ENCODE measurements at regions not wholly inside any gene's neighbourhood (a gene's known extent, or its start where the extent isn't known, plus 50 kb on each side); places are given as distances from the start of the nearest gene placed in this dataset.
"Not testable (repeated sequence)": the region's sequence is repeated elsewhere in the genome, so short reads cannot be mapped to it uniquely, and the experiment has no call there.

- DNase-seq (ENCODE audit: extremely low spot score, unreplicated experiment): no peak
- Mint-ChIP-seq H3K27ac (no peak overlapping the region), H3K36me3 (no peaks in the 10 kb centered on the region), H3K9me3 (no peaks in the 10 kb centered on the region), H3K4me1 (ENCODE audit: unreplicated experiment) (no peaks in the 10 kb centered on the region), H3K4me3 (no peak overlapping the region), H3K27me3 (no peaks in the 10 kb centered on the region)
- TF ChIP-seq CTCF (conservative IDR thresholded peaks at IDR 0.05): no peak
Measured at GRCh38 chr17:14724770-14725169, 423.9 kb downstream of the HS3ST3B1 start.

GRCh38 chr17:14723349-14723748 is 422.5 kb downstream of the HS3ST3B1 start:
- DNase-seq (ENCODE audit: extremely low spot score, unreplicated experiment); H3K27ac Mint-ChIP-seq; H3K27me3 Mint-ChIP-seq; H3K36me3 Mint-ChIP-seq; H3K4me3 Mint-ChIP-seq; H3K4me1 Mint-ChIP-seq (ENCODE audit: unreplicated experiment); H3K9me3 Mint-ChIP-seq: not testable (repeated sequence)

GRCh38 chr17:14719942-14720341 is 419.1 kb downstream of the HS3ST3B1 start:
- no peak for DNase-seq (ENCODE audit: extremely low spot score, unreplicated experiment)
- no peaks in the 10 kb centered on the region for H3K4me1 Mint-ChIP-seq (ENCODE audit: unreplicated experiment)
- no peaks in the 10 kb centered on the region for H3K9me3 Mint-ChIP-seq
- no peak overlapping the region for H3K4me3 Mint-ChIP-seq
- TF ChIP-seq CTCF (conservative IDR thresholded peaks at IDR 0.05): no peak
- no peaks in the 10 kb centered on the region for H3K27me3 Mint-ChIP-seq
- H3K36me3 Mint-ChIP-seq: no peaks in the 10 kb centered on the region
- H3K27ac Mint-ChIP-seq: no peak overlapping the region

GRCh38 chr17:14717859-14718258 is 417.0 kb downstream of the HS3ST3B1 start:
- Mint-ChIP-seq H3K9me3 (no peaks in the 10 kb centered on the region), H3K36me3 (no peaks in the 10 kb centered on the region), H3K27me3 (no peaks in the 10 kb centered on the region), H3K4me3 (no peak overlapping the region), H3K27ac (no peak overlapping the region), H3K4me1 (ENCODE audit: unreplicated experiment) (no peaks in the 10 kb centered on the region)
- TF ChIP-seq CTCF (conservative IDR thresholded peaks at IDR 0.05): no peak
- no peak for DNase-seq (ENCODE audit: extremely low spot score, unreplicated experiment)

- H3K9me3 Mint-ChIP-seq: no peaks in the 10 kb centered on the region
- TF ChIP-seq CTCF (conservative IDR thresholded peaks at IDR 0.05): no peak
- no peak for DNase-seq (ENCODE audit: extremely low spot score, unreplicated experiment)
- H3K4me3 Mint-ChIP-seq: no peak overlapping the region
- H3K36me3 Mint-ChIP-seq: no peaks in the 10 kb centered on the region
- H3K4me1 Mint-ChIP-seq (ENCODE audit: unreplicated experiment): no peaks in the 10 kb centered on the region
- H3K27ac Mint-ChIP-seq: no peak overlapping the region
- H3K27me3 Mint-ChIP-seq: no peaks in the 10 kb centered on the region
Measured at GRCh38 chr17:14715561-14715960, 414.7 kb downstream of the HS3ST3B1 start.

- H3K9me3 Mint-ChIP-seq: no peaks in the 10 kb centered on the region
- no peak overlapping the region for H3K4me3 Mint-ChIP-seq
- no peaks in the 10 kb centered on the region for H3K36me3 Mint-ChIP-seq
- H3K4me1 Mint-ChIP-seq (ENCODE audit: unreplicated experiment): no peaks in the 10 kb centered on the region
- DNase-seq (ENCODE audit: extremely low spot score, unreplicated experiment): no peak
- H3K27ac Mint-ChIP-seq: no peak overlapping the region
- TF ChIP-seq CTCF (conservative IDR thresholded peaks at IDR 0.05): no peak
- no peaks in the 10 kb centered on the region for H3K27me3 Mint-ChIP-seq
Measured at GRCh38 chr17:14712611-14713021, 411.7 kb downstream of the HS3ST3B1 start.

Measured in type B pancreatic cell (in vitro differentiated cells).